GM21737 (cell line): ENCODE measurements at regions not wholly inside any gene's neighbourhood (a gene's known extent, or its start where the extent isn't known, plus 50 kb on each side); places are given as distances from the start of the nearest gene placed in this dataset.
"Not testable (repeated sequence)": the region's sequence is repeated elsewhere in the genome, so short reads cannot be mapped to it uniquely, and the experiment has no call there.

Source experiments
- ATAC-seq: cut with Tn5 transposase; IDR thresholded peaks from one replicate; pipeline ENCODE4 v1.9.1; 2021; ENCODE audit warnings: mild to moderate bottlenecking, moderate library complexity; ENCODE audit not compliant: unreplicated experiment

DNA sequence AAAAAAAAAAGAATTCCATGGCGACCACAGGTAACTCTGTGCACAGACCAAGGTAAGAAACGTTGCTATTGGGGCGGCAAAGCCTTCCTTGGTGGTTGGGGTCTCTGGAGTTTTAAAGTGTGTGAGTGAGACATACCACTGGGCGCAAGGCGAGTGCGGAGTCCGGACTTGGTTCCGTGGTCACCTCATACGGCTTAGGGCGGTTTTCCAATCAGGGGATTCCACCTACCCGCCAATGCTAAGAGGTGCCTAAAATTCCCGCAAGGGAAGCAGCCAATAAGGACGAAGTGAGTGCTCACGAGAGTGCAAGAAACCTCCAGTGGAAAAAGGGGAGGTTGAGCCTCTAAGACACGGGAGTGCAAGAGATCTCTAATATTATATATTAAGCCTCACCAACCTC lies 68.6 kb upstream of the PRSS16 start:
- ATAC-seq, result no peak

DNA sequence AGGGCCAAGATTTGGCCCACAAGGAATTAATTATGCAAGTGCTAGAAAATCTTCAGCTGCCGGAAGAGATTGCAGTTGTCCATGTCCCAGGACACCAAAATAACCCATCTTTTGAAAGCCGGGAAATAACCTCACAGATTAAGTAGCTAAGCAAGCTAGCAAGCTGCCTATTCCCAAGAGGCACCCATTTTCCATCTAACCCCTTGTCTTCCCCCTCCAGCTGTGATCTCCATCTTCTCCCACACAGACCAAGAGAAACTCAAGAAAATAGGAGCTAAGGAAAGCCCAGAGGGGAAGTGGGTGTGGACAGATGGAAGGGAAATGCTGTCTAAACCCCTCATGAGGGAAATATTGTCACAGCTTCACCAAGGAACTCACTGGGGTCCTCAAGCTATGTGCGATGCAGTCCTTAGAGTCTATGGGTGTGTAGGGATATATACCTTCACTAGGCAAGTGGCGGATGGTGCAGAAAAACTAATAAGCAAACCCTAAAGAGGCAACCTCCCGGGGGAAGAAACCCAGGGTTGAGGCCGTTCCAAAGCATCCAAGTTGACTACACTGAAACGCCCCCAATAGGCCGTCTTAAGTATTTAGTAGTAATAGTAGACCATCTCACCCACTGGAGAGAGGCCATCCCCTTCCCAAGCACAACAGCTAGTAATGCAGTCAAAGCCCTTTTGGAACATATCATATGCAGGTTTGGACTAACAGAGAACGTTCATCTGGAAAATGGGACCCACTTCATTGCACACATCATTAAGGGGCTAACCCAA lies 64.3 kb upstream of the PRSS16 start:
- ATAC-seq, result no peak

DNA sequence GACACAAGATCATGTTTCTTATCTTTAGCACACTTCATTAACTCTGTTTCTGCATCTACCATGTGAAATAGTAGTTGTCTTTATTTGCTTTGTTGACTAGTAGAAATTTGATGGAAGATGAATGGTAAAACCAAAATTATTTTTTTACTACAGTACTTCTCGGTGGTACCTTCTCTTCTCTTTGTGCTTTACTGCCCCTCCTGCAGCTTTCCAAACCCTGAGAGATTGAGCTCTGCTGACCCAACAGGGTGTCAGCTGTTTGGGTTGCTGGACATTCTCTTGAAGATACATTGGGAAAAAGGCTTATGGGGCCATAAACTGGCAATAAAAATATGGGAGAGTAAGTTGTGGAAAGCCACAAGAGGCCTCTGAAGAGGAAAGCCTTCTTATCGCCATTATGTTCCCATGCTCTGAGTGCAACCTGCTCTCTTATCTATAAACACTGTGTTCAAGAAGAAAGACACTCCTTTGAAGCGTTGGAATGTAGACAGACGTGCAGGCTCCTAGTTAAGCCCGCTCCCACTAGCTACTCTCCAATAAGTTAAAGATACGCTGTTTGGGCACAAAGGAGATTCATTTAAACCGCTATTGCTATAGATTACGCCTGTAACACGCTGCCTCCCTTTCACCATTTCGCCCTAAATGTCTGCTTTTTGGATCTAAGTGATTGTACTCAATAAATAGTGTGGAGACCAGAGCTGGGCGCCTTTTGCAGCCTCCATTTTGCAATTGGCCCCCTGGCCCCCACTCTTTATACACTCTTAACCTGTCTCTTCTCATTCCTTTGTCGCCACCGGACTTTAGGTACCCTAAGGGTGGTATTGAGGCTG lies 60.1 kb upstream of the PRSS16 start:
- no peak for ATAC-seq

DNA sequence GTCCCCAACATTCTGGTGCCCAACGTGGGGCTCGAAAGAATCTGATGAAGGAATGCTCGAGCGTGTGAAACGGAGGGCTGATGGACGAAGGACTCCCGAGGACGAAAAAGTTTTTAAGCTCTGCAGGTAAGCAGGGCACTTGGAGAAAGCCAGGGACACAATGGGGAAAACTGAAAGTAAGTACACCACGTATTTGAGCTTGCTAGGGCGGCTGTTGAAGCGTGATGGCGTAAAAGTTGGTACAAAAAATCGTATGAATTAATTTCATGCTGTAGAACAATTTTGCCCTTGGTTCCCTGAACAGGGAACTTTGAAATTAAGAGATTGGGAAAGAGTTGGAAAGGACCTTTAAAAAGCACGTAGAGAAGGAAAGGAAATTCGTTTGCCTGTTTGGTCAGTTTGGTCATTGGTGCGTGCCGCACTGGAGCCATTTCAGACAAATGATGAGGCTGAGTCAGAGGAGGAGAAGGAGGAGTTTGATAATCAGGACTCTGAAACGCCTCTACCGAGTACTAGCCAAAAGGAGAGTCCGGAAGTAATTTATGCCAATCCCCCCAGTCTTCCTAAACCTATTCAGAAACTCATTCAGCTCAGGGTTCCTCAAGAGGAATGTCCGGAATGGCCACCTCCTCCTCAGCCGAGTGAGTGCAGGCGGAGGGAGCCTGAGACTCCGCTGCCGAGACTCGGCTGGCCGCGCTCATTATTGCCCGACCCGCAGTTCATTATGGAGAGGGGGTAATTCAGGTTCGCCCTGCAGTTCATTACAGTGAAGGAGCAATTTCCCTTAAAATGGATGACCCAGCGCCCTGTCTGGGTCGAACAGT lies 59.2 kb upstream of the PRSS16 start:
- ATAC-seq, result peak; percentile 76

DNA sequence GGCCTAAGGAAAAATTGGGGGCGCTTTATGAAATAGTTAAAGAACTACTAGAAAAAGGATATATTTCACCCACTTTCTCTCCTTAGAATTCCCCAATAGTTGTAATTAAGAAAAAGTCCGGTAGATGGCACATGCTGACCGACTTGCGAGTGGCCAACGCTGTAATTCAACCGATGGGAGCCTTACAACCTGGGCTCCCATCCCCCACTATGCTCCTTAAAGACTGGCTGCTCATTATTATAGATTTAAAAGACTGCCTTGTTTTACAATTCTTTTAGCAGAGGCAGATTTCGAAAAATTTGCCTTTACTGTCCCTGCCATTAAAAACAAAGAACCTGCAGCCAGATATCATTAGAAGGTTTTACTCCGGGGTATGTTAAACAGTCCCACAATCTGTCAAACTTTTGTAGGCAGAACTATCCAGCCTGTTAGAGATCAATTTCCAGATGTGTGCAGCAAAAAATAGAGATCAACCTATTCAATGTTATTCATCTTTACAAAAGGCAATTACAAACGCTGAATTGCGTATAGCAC lies 58.5 kb upstream of the PRSS16 start:
- ATAC-seq, result peak; percentile 70

DNA sequence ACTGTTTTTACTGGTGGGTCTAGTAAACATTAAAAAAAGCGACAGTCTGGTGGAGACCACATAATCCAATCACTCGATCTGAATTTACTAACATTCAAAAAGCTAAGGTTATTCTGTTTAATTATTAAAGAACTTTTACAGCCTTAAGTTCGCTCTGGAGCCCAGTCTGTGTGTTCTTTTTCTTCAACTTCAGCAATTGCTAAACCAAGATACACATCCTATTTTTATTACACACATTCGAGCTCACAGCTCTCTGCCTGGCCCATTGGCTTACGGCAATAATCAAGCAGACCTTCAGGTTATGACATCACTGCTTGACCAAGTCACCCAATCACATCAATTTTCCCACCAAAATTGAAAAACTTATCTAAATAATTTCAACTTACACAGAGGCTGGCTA lies 57.4 kb upstream of the PRSS16 start:
- ATAC-seq, result no peak

DNA sequence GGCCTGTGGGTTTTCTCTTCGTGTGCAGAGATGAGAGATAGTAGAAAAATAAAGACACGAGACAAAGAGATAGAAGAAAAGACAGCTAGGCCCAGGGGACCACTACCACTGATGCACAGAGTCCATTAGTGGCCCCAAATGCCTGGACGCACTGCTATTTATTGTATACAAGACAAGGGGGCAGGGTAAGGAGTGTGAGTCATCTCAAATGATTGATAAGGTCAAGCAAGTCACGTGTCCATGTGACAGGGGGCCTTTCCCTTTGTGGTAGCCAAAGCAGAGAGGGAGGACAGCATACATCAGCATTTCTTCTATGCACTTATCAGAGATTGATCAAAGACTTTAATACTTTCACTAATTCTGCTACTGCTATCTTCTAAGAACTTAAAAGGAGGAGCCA lies 53.0 kb upstream of the PRSS16 start:
- not testable (repeated sequence) for ATAC-seq

DNA sequence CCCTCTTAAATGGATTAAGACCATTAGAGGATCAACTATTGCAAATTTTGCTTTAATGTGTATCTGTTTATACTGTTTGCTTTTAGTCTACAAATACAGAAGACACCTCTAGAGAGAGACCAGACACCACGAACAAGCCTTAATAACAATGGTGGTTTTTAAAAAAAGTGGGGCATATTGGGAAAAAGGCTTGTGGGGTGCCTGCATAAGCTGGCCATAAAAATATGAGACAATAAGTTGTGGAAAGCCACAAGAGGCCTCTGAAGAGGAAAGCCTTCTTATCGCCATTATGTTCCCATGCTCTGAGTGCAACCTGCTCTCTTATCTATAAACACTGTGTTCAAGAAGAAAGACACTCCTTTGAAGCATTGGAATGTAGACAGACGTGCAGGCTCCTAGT lies 52.0 kb upstream of the PRSS16 start:
- ATAC-seq, result not testable (repeated sequence)
